ENCODE measurements at regions not wholly inside any gene's neighbourhood (a gene's known extent, or its start where the extent isn't known, plus 50 kb on each side); places are given as distances from the start of the nearest gene placed in this dataset.

DNA sequence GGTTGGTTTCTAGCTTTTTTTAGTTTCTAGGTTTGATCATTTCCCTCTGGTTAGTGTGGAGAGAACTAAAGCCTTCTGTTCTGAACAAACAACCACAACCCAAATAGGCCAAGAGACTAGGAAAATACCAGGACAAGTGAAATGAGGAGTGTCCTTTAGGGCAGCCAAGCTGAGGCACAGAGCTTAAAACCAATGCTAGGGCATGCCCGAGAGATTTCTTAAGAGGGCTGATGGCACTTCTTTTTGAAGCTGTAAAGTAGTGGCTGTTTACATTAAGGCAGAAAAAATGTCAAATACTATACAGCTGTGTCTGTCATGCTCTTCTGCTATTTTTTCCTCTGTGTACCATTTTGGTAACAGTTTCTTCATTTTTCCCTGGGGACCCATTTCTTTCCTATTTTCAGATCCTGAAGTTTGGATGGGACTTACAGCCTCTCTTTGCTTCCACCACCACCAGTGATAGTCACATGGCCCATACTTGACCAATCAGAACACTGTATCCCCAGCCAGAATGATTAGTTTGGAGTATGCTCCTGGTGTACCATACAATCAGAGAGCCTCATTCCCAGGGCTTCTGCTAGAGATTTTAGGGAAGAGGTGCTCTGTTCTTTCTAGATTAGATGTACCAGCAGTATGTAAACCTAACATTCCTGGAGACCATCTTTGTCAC lies 154.4 kb downstream of the BMP2 start:
- H3K36me3 ChIP-seq (replicated peaks in 1 of 2; ENCODE audit: control insufficient read depth in 2 of 2, insufficient read depth in 2 of 2, low read length in 2 of 2) = no peaks in the 10 kb centered on the region
- H3K79me1 ChIP-seq (ENCODE audit: low read depth, low read length) = no peaks in the 10 kb centered on the region
- H3K14ac ChIP-seq (ENCODE audit: low read length) = no peak overlapping the region
- DNase-seq (ENCODE audit: low spot score) = no peak
- no peaks in the 10 kb centered on the region for H3K9me3 ChIP-seq (replicated peaks in 1 of 2; ENCODE audit: control insufficient read depth in 2 of 2, insufficient read depth in 1 of 2, low read depth in 1 of 2, low read length in 2 of 2)
- H3K23ac ChIP-seq (ENCODE audit: low read depth, low read length, poor library complexity) = no peak overlapping the region
- WGBS, 2 donors (ENCODE audit: extremely low coverage in 2 of 2, insufficient read length in 2 of 2, insufficient replicate concordance in 1 of 2) = no CpG with 5 or more reads among the region's 1 CpG
- no peak overlapping the region for H4K91ac ChIP-seq (ENCODE audit: low read depth, low read length, poor library complexity)
- H3K4me2 ChIP-seq (ENCODE audit: insufficient read depth, low read length, poor library complexity, severe bottlenecking) = no peak overlapping the region
- no peak overlapping the region for H2BK15ac ChIP-seq (ENCODE audit: low read length)
- H2BK12ac ChIP-seq (ENCODE audit: low read length) = no peak overlapping the region
- H3K18ac ChIP-seq (ENCODE audit: low read length) = no peak overlapping the region
- H2AK5ac ChIP-seq (ENCODE audit: low read depth, low read length) = no peak overlapping the region
- H3K4me3 ChIP-seq (ENCODE audit: low read length in 2 of 2) = no peak overlapping the region
- H3K4ac ChIP-seq (ENCODE audit: low read length) = no peak overlapping the region
- no peak overlapping the region for H3K9ac ChIP-seq (ENCODE audit: low read depth, low read length, poor library complexity)
- H3K4me1 ChIP-seq (ENCODE audit: control insufficient read depth in 2 of 2, insufficient read depth in 1 of 2, low read depth in 1 of 2, low read length in 2 of 2) = no peaks in the 10 kb centered on the region
- H2BK120ac ChIP-seq (ENCODE audit: low read depth, low read length) = no peak overlapping the region
- no peak overlapping the region for H2BK5ac ChIP-seq (ENCODE audit: low read length)
- no peak overlapping the region for H3K27ac ChIP-seq (replicated peaks; ENCODE audit: low read length)
- no peak overlapping the region for H2AFZ ChIP-seq (ENCODE audit: low read length)
- H4K8ac ChIP-seq (ENCODE audit: low read depth, low read length) = no peak overlapping the region
- H3K27me3 ChIP-seq (ENCODE audit: control insufficient read depth in 3 of 3, insufficient read depth in 3 of 3, low read depth in 1 of 3, low read length in 3 of 3) = no peaks in the 10 kb centered on the region

DNA sequence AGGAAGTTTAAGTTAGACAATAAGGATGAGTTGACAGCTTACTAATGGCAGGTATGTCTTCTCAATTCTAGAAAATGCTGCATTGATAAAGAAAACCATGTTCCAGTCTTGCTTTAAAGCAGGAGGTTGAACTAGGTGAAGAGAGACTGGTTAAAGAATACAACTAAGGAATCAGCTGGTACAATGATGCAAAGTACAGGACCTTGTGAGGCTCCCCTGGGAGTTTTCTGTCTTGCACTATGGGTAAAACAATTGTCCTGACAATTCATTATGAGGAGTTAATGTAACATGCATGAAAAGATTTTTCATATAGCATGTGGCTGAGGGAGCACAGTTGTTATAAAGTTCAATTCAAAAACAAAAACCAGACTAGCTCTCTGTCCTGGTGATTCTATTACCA lies 157.2 kb downstream of the BMP2 start:
- H3K9ac ChIP-seq (ENCODE audit: low read depth, low read length, poor library complexity) = no peak overlapping the region
- DNase-seq (ENCODE audit: low spot score) = no peak
- H3K4me3 ChIP-seq (ENCODE audit: low read length in 2 of 2) = no peak overlapping the region
- H2BK120ac ChIP-seq (ENCODE audit: low read depth, low read length) = no peak overlapping the region
- H3K4me2 ChIP-seq (ENCODE audit: insufficient read depth, low read length, poor library complexity, severe bottlenecking) = no peak overlapping the region
- no peak overlapping the region for H3K14ac ChIP-seq (ENCODE audit: low read length)
- no peak overlapping the region for H4K8ac ChIP-seq (ENCODE audit: low read depth, low read length)
- no peak overlapping the region for H3K23ac ChIP-seq (ENCODE audit: low read depth, low read length, poor library complexity)
- H3K36me3 ChIP-seq (replicated peaks in 1 of 2; ENCODE audit: control insufficient read depth in 2 of 2, insufficient read depth in 2 of 2, low read length in 2 of 2) = no peaks in the 10 kb centered on the region
- H2BK12ac ChIP-seq (ENCODE audit: low read length) = no peak overlapping the region
- H2BK5ac ChIP-seq (ENCODE audit: low read length) = no peak overlapping the region
- H3K4me1 ChIP-seq (ENCODE audit: control insufficient read depth in 2 of 2, insufficient read depth in 1 of 2, low read depth in 1 of 2, low read length in 2 of 2) = no peaks in the 10 kb centered on the region
- no peak overlapping the region for H3K18ac ChIP-seq (ENCODE audit: low read length)
- H4K91ac ChIP-seq (ENCODE audit: low read depth, low read length, poor library complexity) = no peak overlapping the region
- H2AK5ac ChIP-seq (ENCODE audit: low read depth, low read length) = no peak overlapping the region
- H2AFZ ChIP-seq (ENCODE audit: low read length) = no peak overlapping the region
- H3K27me3 ChIP-seq (ENCODE audit: control insufficient read depth in 3 of 3, insufficient read depth in 3 of 3, low read depth in 1 of 3, low read length in 3 of 3) = no peaks in the 10 kb centered on the region
- no peak overlapping the region for H3K27ac ChIP-seq (replicated peaks; ENCODE audit: low read length)
- H2BK15ac ChIP-seq (ENCODE audit: low read length) = no peak overlapping the region
- H3K9me3 ChIP-seq (replicated peaks in 1 of 2; ENCODE audit: control insufficient read depth in 2 of 2, insufficient read depth in 1 of 2, low read depth in 1 of 2, low read length in 2 of 2) = no peaks in the 10 kb centered on the region
- H3K79me1 ChIP-seq (ENCODE audit: low read depth, low read length) = no peaks in the 10 kb centered on the region
- no peak overlapping the region for H3K4ac ChIP-seq (ENCODE audit: low read length)

DNA sequence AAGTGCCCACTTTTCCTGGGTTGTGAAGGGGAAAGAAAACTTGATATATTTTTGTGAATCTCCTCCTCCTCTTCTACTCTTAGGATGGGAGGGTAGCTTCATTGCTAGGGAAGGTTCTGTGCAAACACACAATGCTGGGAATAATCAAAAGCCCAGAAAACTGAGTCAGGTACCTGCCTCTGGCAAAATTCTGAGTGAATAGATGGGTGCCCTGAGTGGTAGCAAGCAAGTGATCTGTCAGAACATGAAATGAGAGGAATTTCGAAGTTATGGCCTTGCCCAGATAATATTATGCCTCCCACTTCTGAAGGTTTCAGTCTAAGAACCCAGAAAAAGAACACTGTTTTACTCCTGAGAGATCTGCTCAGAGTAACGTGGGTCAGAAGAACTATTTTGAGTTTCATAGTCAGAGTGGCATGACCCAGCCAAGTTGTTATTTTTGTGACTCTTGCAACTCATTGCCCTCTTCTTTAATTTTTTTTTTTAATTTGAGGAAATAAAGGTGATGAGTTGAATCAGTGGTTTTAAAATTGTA lies 158.3 kb downstream of the BMP2 start:
- Histone ChIP-seq H3K79me1 (ENCODE audit: low read depth, low read length) (no peaks in the 10 kb centered on the region), H3K23ac (ENCODE audit: low read depth, low read length, poor library complexity) (no peak overlapping the region), H3K36me3 (replicated peaks in 1 of 2; ENCODE audit: control insufficient read depth in 2 of 2, insufficient read depth in 2 of 2, low read length in 2 of 2) (no peaks in the 10 kb centered on the region), H3K18ac (ENCODE audit: low read length) (no peak overlapping the region), H3K14ac (ENCODE audit: low read length) (no peak overlapping the region), H3K27ac (replicated peaks; ENCODE audit: low read length) (no peak overlapping the region), H3K4ac (ENCODE audit: low read length) (no peak overlapping the region), H3K4me1 (ENCODE audit: control insufficient read depth in 2 of 2, insufficient read depth in 1 of 2, low read depth in 1 of 2, low read length in 2 of 2) (no peaks in the 10 kb centered on the region), H2BK15ac (ENCODE audit: low read length) (no peak overlapping the region), H2AK5ac (ENCODE audit: low read depth, low read length) (no peak overlapping the region), H3K27me3 (ENCODE audit: control insufficient read depth in 3 of 3, insufficient read depth in 3 of 3, low read depth in 1 of 3, low read length in 3 of 3) (no peaks in the 10 kb centered on the region), H2BK5ac (ENCODE audit: low read length) (no peak overlapping the region), H2AFZ (ENCODE audit: low read length) (no peak overlapping the region), H2BK12ac (ENCODE audit: low read length) (no peak overlapping the region), H3K4me3 (ENCODE audit: low read length in 2 of 2) (no peak overlapping the region), H3K9ac (ENCODE audit: low read depth, low read length, poor library complexity) (no peak overlapping the region), H4K91ac (ENCODE audit: low read depth, low read length, poor library complexity) (no peak overlapping the region), H2BK120ac (ENCODE audit: low read depth, low read length) (no peak overlapping the region), H3K9me3 (replicated peaks in 1 of 2; ENCODE audit: control insufficient read depth in 2 of 2, insufficient read depth in 1 of 2, low read depth in 1 of 2, low read length in 2 of 2) (no peaks in the 10 kb centered on the region), H4K8ac (ENCODE audit: low read depth, low read length) (no peak overlapping the region), H3K4me2 (ENCODE audit: insufficient read depth, low read length, poor library complexity, severe bottlenecking) (no peak overlapping the region)
- DNase-seq (ENCODE audit: low spot score) = no peak
- no CpG with 5 or more reads among the region's 2 CpGs for WGBS, 2 donors (ENCODE audit: extremely low coverage in 2 of 2, insufficient read length in 2 of 2, insufficient replicate concordance in 1 of 2)

DNA sequence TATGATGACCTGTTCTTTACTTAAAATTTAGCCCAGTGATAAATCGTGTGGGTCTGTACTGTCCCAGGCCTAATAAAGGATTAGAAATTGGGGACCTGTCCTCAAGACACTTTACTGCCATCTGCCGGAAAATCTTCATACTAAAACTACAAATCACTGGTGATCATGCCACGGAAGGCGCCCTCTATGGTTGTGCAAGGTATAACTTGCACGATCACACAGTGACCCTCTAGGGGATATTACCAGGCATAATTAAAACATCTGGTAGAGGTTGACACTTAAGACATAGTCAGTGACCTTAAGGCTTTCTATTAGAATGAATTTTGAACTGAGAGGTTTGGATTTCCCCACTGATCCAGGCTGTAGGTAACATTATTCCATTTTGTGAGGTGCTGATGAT lies 172.6 kb downstream of the BMP2 start:
- H4K91ac ChIP-seq (ENCODE audit: low read depth, low read length, poor library complexity) = no peak overlapping the region

More for the DNA sequence above, 172.6 kb downstream of the BMP2 start:
- Histone ChIP-seq H3K23ac (ENCODE audit: low read depth, low read length, poor library complexity) (no peak overlapping the region), H3K27me3 (ENCODE audit: control insufficient read depth in 3 of 3, insufficient read depth in 3 of 3, low read depth in 1 of 3, low read length in 3 of 3) (no peaks in the 10 kb centered on the region), H2BK15ac (ENCODE audit: low read length) (no peak overlapping the region), H3K9ac (ENCODE audit: low read depth, low read length, poor library complexity) (no peak overlapping the region), H2BK12ac (ENCODE audit: low read length) (no peak overlapping the region), H3K9me3 (replicated peaks in 1 of 2; ENCODE audit: control insufficient read depth in 2 of 2, insufficient read depth in 1 of 2, low read depth in 1 of 2, low read length in 2 of 2) (no peaks in the 10 kb centered on the region), H2BK120ac (ENCODE audit: low read depth, low read length) (no peak overlapping the region), H3K4ac (ENCODE audit: low read length) (no peak overlapping the region), H3K4me1 (ENCODE audit: control insufficient read depth in 2 of 2, insufficient read depth in 1 of 2, low read depth in 1 of 2, low read length in 2 of 2) (no peaks in the 10 kb centered on the region), H3K14ac (ENCODE audit: low read length) (no peak overlapping the region), H3K18ac (ENCODE audit: low read length) (no peak overlapping the region), H3K36me3 (replicated peaks in 1 of 2; ENCODE audit: control insufficient read depth in 2 of 2, insufficient read depth in 2 of 2, low read length in 2 of 2) (no peaks in the 10 kb centered on the region), H2BK5ac (ENCODE audit: low read length) (no peak overlapping the region), H4K8ac (ENCODE audit: low read depth, low read length) (no peak overlapping the region), H3K4me2 (ENCODE audit: insufficient read depth, low read length, poor library complexity, severe bottlenecking) (no peak overlapping the region), H2AK5ac (ENCODE audit: low read depth, low read length) (no peak overlapping the region), H3K4me3 (ENCODE audit: low read length in 2 of 2) (no peak overlapping the region), H2AFZ (ENCODE audit: low read length) (no peak overlapping the region), H3K79me1 (ENCODE audit: low read depth, low read length) (no peaks in the 10 kb centered on the region), H3K27ac (replicated peaks; ENCODE audit: low read length) (no peak overlapping the region)
- DNase-seq (ENCODE audit: low spot score) = peak; percentile 23
- no CpG with 5 or more reads among the region's 5 CpGs for WGBS, 2 donors (ENCODE audit: extremely low coverage in 2 of 2, insufficient read length in 2 of 2, insufficient replicate concordance in 1 of 2)

All from neuronal stem cell (in vitro differentiated cells).